Activated CD8-positive, alpha-beta T cell treated with anti-CD3 and anti-CD28 coated beads, Interleukin-2, amount 10 ng/mL, durations not matched to agents 7 days and 5 days (primary cell): ENCODE measurements at regions not wholly inside any gene's neighbourhood (a gene's known extent, or its start where the extent isn't known, plus 50 kb on each side); places are given as distances from the start of the nearest gene placed in this dataset.

Source experiments
- ATAC-seq: fragments of 150-1000 bp; cut with Tn5 transposase; one replicate; pipeline ENCODE4 v1.10.0; 2021; ENCODE audit warnings: moderate library complexity
- CTCF ChIA-PET: fragments of 350-600 bp; sonication (Branson Sonifier 250); formaldehyde crosslinking; loops from one replicate; lab custom pipeline; 2021; ENCODE audit warnings: antibody characterized with exemption; lab: Charles Lee
- POLR2A ChIA-PET: fragments of 350-600 bp; sonication (Branson Sonifier 250); formaldehyde crosslinking; loops from one replicate; lab custom pipeline; 2021; ENCODE audit warnings: antibody characterized with exemption; lab: Charles Lee
- DNase-seq: peaks from one replicate; pipeline ENCODE4 v3.0.0-alpha.2; 2020
- H3K27ac Mint-ChIP-seq: one replicate; pipeline ENCODE4 v1.8.0; 2021; ENCODE audit warnings: mild to moderate bottlenecking, mixed read lengths
- H3K27me3 Mint-ChIP-seq: one replicate; pipeline ENCODE4 v1.8.0; 2021; ENCODE audit warnings: low read depth, mixed read lengths
- H3K36me3 Mint-ChIP-seq: one replicate; pipeline ENCODE4 v1.8.0; 2021; ENCODE audit warnings: low read depth, mixed read lengths
- H3K4me1 Mint-ChIP-seq: one replicate; pipeline ENCODE4 v1.8.0; 2021; ENCODE audit warnings: low read depth, mixed read lengths
- H3K4me3 Mint-ChIP-seq: one replicate; pipeline ENCODE4 v1.8.0; 2021; ENCODE audit warnings: mild to moderate bottlenecking, mixed read lengths
- H3K9me3 Mint-ChIP-seq: one replicate; pipeline ENCODE4 v1.8.0; 2022; ENCODE audit warnings: mixed read lengths; ENCODE audit not compliant: insufficient read depth

DNA sequence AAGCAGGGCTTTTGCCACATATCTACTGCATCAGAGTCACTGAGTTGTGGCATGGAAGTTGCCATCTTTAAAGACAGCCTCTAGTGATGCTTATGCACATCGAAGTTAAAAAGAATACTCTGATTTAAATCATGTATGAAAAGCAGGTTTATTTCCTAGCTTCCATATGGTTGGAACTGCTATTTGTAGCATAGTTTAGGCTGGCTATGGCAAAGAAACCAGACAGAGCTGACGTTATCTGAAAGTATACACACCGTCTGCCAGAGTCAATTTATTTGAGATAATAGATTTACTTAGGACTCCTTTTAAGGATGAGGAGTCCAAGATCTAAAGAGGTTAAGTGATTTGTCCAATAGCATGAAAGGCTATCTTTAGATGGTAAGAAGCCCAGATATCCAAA, 536.9 kb upstream of the ADGRL4 start:
- ChIA-PET POLR2A (no interaction called here), CTCF (no interaction called here)
- H3K27ac Mint-ChIP-seq, result no peak overlapping the region
- no peaks in the 10 kb centered on the region for H3K9me3 Mint-ChIP-seq
- H3K27me3 Mint-ChIP-seq, result no peaks in the 10 kb centered on the region
- DNase-seq (no peak), ATAC-seq (no peak)
- no peak overlapping the region for H3K4me3 Mint-ChIP-seq
- H3K4me1 Mint-ChIP-seq, result no peaks in the 10 kb centered on the region
- H3K36me3 Mint-ChIP-seq, result no peaks in the 10 kb centered on the region

DNA sequence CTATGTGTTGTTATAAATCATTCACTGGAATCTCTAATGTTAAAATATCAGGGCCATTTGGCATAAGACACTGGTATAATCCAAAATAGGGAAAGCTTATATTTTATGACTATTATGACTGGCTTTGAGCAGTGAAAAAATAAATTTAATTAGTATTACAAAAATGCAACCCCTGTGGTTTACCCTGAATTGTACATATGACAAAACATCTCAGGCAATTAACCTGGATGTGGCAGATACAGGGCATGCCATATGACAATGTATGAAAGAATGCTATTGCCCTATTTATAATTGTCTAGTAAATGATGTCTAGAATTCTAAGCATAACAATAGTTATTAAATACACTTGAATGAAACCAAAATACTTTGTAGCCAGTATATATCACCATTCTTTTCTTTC, 532.5 kb upstream of the ADGRL4 start:
- ATAC-seq, result no peak
- CTCF ChIA-PET, result no interaction called here

DNA sequence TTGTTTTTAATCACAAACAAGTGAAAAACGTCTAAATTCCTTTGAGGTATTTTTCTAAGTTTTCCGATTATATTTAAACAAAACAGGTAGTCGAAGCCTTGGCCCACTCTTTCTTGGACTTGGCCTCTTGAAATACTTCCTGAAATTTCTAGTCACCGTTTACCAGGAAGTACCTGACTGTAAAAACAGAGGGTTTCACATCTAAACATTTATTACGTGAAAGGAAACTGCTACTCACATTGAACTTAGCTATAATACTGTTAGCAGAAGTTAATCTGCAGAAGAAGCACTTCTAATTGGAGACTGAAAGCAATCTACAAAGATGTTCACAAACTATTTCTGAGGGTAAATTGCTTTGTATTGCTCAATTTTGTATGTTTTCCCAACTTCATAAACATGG, 526.0 kb upstream of the ADGRL4 start:
- H3K4me1 Mint-ChIP-seq, result no peaks in the 10 kb centered on the region
- no peak overlapping the region for H3K27ac Mint-ChIP-seq
- no peak for DNase-seq
- CTCF ChIA-PET, result no interaction called here
- no peaks in the 10 kb centered on the region for H3K27me3 Mint-ChIP-seq
- POLR2A ChIA-PET, result no interaction called here
- H3K9me3 Mint-ChIP-seq, result peaks cover 6% of the 10 kb centered on the region
- ATAC-seq, result no peak
- H3K36me3 Mint-ChIP-seq, result no peaks in the 10 kb centered on the region
- no peak overlapping the region for H3K4me3 Mint-ChIP-seq

More for the DNA sequence above, 532.5 kb upstream of the ADGRL4 start:
- POLR2A ChIA-PET, result no interaction called here
- H3K4me1 Mint-ChIP-seq, result no peaks in the 10 kb centered on the region
- no peak for DNase-seq
- H3K9me3 Mint-ChIP-seq, result peaks cover 4% of the 10 kb centered on the region
- no peaks in the 10 kb centered on the region for H3K27me3 Mint-ChIP-seq
- H3K36me3 Mint-ChIP-seq, result no peaks in the 10 kb centered on the region
- no peak overlapping the region for H3K4me3 Mint-ChIP-seq
- no peak overlapping the region for H3K27ac Mint-ChIP-seq

DNA sequence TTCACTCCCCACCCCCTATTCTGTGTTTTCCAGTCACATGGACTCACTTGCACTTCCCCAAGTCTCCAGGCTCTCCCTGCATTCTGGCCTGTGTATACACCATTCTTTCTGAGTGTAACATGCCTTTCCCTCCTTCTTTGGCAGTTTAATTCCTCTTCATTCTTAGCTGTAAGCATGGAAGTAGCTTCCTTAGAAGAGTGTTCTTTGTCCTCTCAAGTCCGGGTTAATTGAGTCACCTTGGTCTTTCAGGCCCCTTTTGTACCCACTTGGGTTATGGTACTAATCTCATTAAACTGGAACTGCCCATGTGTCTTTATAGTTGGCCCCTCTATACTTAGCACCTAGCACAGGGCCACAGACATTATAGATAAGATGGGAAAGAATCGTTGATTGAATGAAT, 525.3 kb upstream of the ADGRL4 start:
- Mint-ChIP-seq H3K9me3 (peaks cover 3% of the 10 kb centered on the region), H3K27me3 (no peaks in the 10 kb centered on the region), H3K36me3 (no peaks in the 10 kb centered on the region), H3K4me1 (no peaks in the 10 kb centered on the region), H3K27ac (no peak overlapping the region), H3K4me3 (no peak overlapping the region)
- DNase-seq, result no peak
- CTCF ChIA-PET, result no interaction called here
- no peak for ATAC-seq
- POLR2A ChIA-PET, result no interaction called here

DNA sequence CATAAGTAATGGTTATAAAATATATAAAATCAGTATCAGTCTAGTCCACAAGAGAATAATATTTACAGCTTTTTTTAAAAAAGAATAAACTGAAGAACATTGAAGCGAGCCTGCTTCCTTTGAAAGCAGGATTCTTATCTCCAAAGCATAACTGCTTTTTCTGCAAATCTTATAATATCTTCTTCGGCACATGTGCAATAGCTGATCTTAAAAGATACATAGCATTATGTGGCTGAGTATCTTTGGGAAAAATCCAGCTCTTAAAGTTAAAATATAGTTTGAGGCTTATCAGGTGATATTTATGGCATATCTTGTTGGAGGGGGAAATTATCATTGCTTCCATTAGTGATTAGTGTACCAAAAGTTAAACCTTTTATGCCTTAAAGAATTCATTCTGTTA, 523.9 kb upstream of the ADGRL4 start:
- Mint-ChIP-seq H3K4me3 (no peak overlapping the region), H3K27me3 (no peaks in the 10 kb centered on the region), H3K9me3 (peaks cover 3% of the 10 kb centered on the region), H3K36me3 (no peaks in the 10 kb centered on the region), H3K27ac (no peak overlapping the region), H3K4me1 (no peaks in the 10 kb centered on the region)
- DNase-seq, result no peak
- ATAC-seq, result no peak
- CTCF ChIA-PET, result no interaction called here
- POLR2A ChIA-PET, result no interaction called here

DNA sequence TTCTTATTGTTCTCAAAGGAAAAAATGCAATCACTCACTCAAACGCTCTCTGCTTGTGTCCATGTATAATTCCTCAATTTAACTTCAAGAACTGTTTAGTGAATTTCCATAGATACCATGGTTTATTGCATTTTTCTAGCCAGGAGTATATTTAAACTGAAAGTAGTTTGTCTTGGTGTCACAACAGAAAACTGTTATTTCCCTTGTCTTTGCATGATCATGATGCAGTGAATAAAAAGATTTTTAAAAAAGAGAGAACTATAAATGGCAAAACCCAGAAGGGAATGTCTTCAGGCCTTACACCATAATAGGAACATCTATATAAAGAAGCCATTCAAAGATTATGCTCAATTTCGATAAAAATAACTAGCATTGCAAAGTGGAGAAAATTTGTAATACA, 523.5 kb upstream of the ADGRL4 start:
- CTCF ChIA-PET, result no interaction called here
- H3K27ac Mint-ChIP-seq, result no peak overlapping the region
- ATAC-seq, result no peak
- H3K4me3 Mint-ChIP-seq, result no peak overlapping the region
- peaks cover 3% of the 10 kb centered on the region for H3K9me3 Mint-ChIP-seq
- no peaks in the 10 kb centered on the region for H3K27me3 Mint-ChIP-seq
- DNase-seq, result no peak
- no peaks in the 10 kb centered on the region for H3K4me1 Mint-ChIP-seq
- no peaks in the 10 kb centered on the region for H3K36me3 Mint-ChIP-seq
- POLR2A ChIA-PET, result no interaction called here

DNA sequence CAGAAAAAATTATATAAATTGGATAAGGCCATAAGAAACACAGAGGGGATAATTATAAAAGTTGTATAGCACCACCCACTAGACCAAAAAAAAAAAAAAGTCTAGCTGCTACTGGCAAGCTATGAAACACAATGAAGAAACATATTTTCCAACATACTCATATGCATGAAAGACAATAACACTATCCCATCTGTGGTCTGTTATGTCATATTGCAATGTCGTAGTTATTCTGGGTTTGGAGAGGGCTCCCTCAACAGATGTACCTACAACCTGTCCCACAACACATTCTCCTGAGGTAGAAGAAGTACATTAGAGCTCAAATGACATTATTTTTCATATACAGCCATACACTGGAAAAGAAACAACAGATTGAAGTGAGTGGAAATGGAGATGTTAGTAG, 517.6 kb upstream of the ADGRL4 start:
- CTCF ChIA-PET, result no interaction called here
- no peak for ATAC-seq
- POLR2A ChIA-PET, result no interaction called here
- no peak overlapping the region for H3K27ac Mint-ChIP-seq
- DNase-seq, result no peak
- H3K4me1 Mint-ChIP-seq, result no peaks in the 10 kb centered on the region
- no peaks in the 10 kb centered on the region for H3K36me3 Mint-ChIP-seq
- H3K9me3 Mint-ChIP-seq, result peaks cover 10% of the 10 kb centered on the region
- H3K4me3 Mint-ChIP-seq, result no peak overlapping the region
- no peaks in the 10 kb centered on the region for H3K27me3 Mint-ChIP-seq

DNA sequence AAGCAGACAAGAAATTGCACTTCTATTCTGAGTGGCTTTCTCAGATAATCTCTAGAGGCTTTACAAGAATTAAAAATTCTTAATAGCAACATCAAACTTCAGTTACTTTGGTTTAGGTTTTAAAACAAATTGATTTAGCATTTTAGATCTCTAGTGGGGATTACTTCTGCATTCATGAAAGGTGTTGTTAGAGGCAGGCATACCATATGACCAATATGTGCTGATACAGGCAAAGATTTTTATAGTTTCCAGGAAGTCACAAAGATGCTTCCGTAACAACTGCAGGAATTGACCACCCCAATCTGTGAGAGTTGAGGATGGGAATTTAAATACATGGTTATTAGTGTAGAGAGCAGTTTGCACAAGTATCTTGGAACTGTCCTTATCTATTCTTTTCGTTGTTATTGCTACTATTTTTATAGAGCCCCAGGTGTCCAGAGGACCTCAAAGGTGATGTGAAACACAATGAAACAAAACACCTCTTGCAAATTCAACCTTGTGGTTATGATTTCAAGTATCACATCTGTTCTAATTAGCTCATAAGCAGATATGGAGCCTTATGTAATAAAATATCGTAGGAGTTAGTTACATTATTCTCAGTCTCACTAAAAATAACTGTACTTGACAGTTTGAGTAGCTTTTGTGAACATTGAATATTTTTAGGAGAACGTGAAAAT, 512.7 kb upstream of the ADGRL4 start:
- Mint-ChIP-seq H3K36me3 (no peaks in the 10 kb centered on the region), H3K27ac (no peak overlapping the region), H3K4me1 (no peaks in the 10 kb centered on the region), H3K27me3 (no peaks in the 10 kb centered on the region), H3K9me3 (peaks cover 7% of the 10 kb centered on the region), H3K4me3 (no peak overlapping the region)
- POLR2A ChIA-PET, result no interaction called here
- ATAC-seq, result no peak
- CTCF ChIA-PET, result no interaction called here
- no peak for DNase-seq

DNA sequence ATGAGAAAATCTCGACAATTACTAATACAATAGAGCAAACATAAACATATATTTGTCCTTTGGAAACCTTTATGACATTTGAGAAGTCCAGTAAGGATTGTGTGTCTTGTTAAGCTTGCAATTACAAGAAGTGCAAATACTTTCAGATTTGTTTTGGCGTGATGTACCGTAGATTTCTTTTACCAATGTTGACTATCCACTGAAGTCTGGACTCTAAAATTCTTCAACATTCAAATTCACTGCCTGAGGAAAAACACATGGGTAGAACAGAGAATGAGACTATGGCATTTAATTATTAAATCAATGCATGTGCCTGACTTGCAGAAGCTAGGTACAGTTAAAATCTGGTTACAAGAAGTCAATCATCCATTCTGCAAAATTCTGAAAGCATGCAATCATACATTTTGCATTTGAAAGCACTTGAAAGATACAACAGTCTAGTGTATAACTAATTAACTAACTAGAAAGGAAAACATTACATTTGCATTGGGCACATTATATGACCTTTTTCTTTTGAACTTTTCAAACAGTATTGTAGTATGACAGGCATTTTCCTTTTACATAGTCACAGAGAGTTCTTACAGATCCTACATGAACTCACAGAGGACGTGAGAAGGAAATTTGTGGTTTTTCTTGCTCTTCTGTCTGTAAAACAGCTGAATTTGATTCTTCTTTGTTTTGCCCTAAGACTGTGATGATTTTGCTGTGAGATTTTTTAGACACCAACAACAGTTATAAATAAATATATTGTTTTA, 511.1 kb upstream of the ADGRL4 start:
- no peaks in the 10 kb centered on the region for H3K9me3 Mint-ChIP-seq
- POLR2A ChIA-PET, result no interaction called here
- DNase-seq (no peak), ATAC-seq (no peak)
- no peaks in the 10 kb centered on the region for H3K36me3 Mint-ChIP-seq
- H3K27me3 Mint-ChIP-seq, result no peaks in the 10 kb centered on the region
- CTCF ChIA-PET, result no interaction called here
- H3K4me1 Mint-ChIP-seq, result no peaks in the 10 kb centered on the region
- H3K4me3 Mint-ChIP-seq, result no peak overlapping the region
- no peak overlapping the region for H3K27ac Mint-ChIP-seq

DNA sequence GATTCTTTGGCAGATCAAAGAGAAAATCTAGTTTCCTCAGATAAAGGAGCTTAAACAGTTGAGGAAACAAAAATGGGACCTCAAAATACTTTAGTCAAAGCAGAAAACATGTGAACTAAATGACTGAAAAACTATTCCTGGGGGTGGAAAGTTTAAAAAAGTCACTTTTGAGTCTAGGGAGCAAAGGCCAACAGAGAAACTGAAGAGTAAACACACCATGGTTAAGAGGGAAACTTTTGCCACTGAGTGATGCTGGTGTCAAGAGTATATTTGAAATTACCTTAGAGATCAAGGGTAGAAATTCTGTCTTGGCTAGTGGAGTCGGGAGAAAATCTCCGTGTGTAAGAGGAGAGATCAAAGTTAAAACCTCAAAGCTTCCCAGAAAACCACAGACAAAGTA, 501.2 kb upstream of the ADGRL4 start:
- Mint-ChIP-seq H3K27me3 (no peaks in the 10 kb centered on the region), H3K9me3 (no peaks in the 10 kb centered on the region), H3K4me1 (no peaks in the 10 kb centered on the region), H3K4me3 (no peak overlapping the region), H3K36me3 (no peaks in the 10 kb centered on the region), H3K27ac (no peak overlapping the region)
- ATAC-seq, result no peak
- ChIA-PET POLR2A (no interaction called here), CTCF (no interaction called here)
- no peak for DNase-seq

DNA sequence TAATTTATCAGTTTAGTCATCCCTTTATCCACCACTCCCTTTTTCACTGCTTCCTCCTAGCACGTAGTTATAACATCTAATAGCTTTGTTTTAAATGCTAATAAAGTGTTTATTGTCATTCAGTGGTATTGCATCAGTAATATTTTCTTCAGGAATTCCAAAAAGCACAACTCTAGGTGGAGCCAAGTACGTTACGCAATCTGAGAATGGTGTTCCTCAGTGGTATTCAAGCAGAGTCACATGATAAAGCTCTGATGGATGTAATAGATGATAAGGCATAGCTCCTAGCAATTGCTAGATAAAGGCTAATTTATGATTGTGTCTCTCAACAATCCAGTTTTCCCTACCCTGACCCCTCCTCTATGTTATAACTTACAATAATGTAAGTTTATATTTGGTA, 494.6 kb upstream of the ADGRL4 start:
- DNase-seq (no peak), ATAC-seq (no peak)
- Mint-ChIP-seq H3K4me3 (no peak overlapping the region), H3K36me3 (no peaks in the 10 kb centered on the region), H3K4me1 (no peaks in the 10 kb centered on the region), H3K27me3 (no peaks in the 10 kb centered on the region), H3K27ac (no peak overlapping the region), H3K9me3 (no peaks in the 10 kb centered on the region)
- POLR2A ChIA-PET, result no interaction called here
- CTCF ChIA-PET, result no interaction called here

DNA sequence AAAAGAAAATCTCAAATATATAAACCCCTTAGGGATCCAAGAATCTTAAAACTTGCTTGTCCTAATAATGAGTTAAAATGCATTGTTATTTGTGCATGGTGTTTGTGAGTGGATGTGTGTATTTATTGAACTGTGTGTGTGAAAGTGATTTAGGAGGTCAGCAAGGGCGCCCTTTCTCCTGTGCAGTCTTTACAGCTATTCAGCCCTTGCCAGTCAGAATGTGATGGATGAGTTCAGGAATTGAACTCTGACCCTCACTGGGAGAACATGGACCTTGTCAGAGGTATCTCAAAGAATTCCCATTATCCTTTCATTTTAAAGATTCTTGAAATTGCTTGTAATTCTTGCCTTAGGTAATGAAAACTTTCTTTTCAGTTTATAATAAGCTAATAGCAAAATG, 493.0 kb upstream of the ADGRL4 start:
- H3K27ac Mint-ChIP-seq, result no peak overlapping the region
- ATAC-seq, result no peak
- no peaks in the 10 kb centered on the region for H3K9me3 Mint-ChIP-seq
- H3K27me3 Mint-ChIP-seq, result no peaks in the 10 kb centered on the region
- H3K4me3 Mint-ChIP-seq, result no peak overlapping the region
- ChIA-PET POLR2A (no interaction called here), CTCF (no interaction called here)
- no peak for DNase-seq
- H3K4me1 Mint-ChIP-seq, result no peaks in the 10 kb centered on the region
- H3K36me3 Mint-ChIP-seq, result no peaks in the 10 kb centered on the region
